H9 (cell line): ENCODE measurements at regions not wholly inside any gene's neighbourhood (a gene's known extent, or its start where the extent isn't known, plus 50 kb on each side); places are given as distances from the start of the nearest gene placed in this dataset.
"Not testable (repeated sequence)": the region's sequence is repeated elsewhere in the genome, so short reads cannot be mapped to it uniquely, and the experiment has no call there.

ENCODE experiments used
- DNase-seq: peaks from one replicate; pipeline ENCODE4 v3.0.0-alpha.2; 2017
- H2AFZ ChIP-seq: one replicate; pipeline ENCODE4 v1.6.1; 2013; ENCODE audit warnings: mild to moderate bottlenecking, low read length, control low read depth, moderate library complexity
- H2AK5ac ChIP-seq: 2 replicates; pipeline ENCODE4 v1.6.1; 2013; ENCODE audit warnings: low read length, control low read depth, mixed read lengths; ENCODE audit not compliant: insufficient read length
- H2BK120ac ChIP-seq: one replicate; pipeline ENCODE4 v1.6.1; 2013; ENCODE audit warnings: low read depth, mild to moderate bottlenecking, low read length, control low read depth, inconsistent platforms; ENCODE audit not compliant: poor library complexity, severe bottlenecking
- H2BK12ac ChIP-seq: 2 replicates; pipeline ENCODE4 v1.6.1; 2013; ENCODE audit warnings: low read length, control low read depth, mixed read lengths, low read depth; ENCODE audit not compliant: insufficient read length
- H2BK15ac ChIP-seq: 2 replicates; pipeline ENCODE4 v1.6.1; 2013; ENCODE audit warnings: low read depth, low read length, control low read depth
- H2BK20ac ChIP-seq: one replicate; pipeline ENCODE4 v1.6.1; 2013; ENCODE audit warnings: low read depth, mild to moderate bottlenecking, low read length, control low read depth, inconsistent platforms; ENCODE audit not compliant: poor library complexity, severe bottlenecking
- H2BK5ac ChIP-seq: 2 replicates; pipeline ENCODE4 v1.6.1; 2013; ENCODE audit warnings: low read length, control low read depth, mixed read lengths; ENCODE audit not compliant: insufficient read length
- H3K14ac ChIP-seq: 2 replicates; pipeline ENCODE4 v1.6.1; 2013; ENCODE audit warnings: low read length, control low read depth; ENCODE audit not compliant: insufficient read depth
- H3K18ac ChIP-seq: 2 replicates; pipeline ENCODE4 v1.6.1; 2013; ENCODE audit warnings: low read depth, mild to moderate bottlenecking, mixed read lengths, low read length, control low read depth; ENCODE audit not compliant: insufficient read length
- H3K23ac ChIP-seq: 2 replicates; pipeline ENCODE4 v1.6.1; 2013; ENCODE audit warnings: low read length, control low read depth, mixed read lengths, low read depth; ENCODE audit not compliant: insufficient read length
- H3K23me2 ChIP-seq: 2 replicates; pipeline ENCODE4 v1.6.1; 2013; ENCODE audit warnings: low read depth, mild to moderate bottlenecking, mixed read lengths, low read length, control low read depth; ENCODE audit not compliant: insufficient read length, poor library complexity, severe bottlenecking
- H3K27ac ChIP-seq: 2 replicates; pipeline ENCODE4 v1.5.1; 2013; ENCODE audit warnings: low read length, control low read depth, mixed read lengths, low read depth; ENCODE audit not compliant: insufficient read length
- H3K27me3 ChIP-seq: 2 replicates; pipeline ENCODE4 v1.6.1; 2013; ENCODE audit warnings: low read length, control low read depth, inconsistent platforms; ENCODE audit not compliant: insufficient read depth
- H3K4ac ChIP-seq: 2 replicates; pipeline ENCODE4 v1.6.1; 2013; ENCODE audit warnings: low read depth, mild to moderate bottlenecking, control low read depth, inconsistent platforms, low read length, moderate library complexity
- H3K4me1 ChIP-seq: 2 replicates; pipeline ENCODE4 v1.6.1; 2013; ENCODE audit warnings: low read length, control low read depth, inconsistent platforms; ENCODE audit not compliant: insufficient read depth
- H3K4me2 ChIP-seq: 2 replicates; pipeline ENCODE4 v1.6.1; 2013; ENCODE audit warnings: low read length, control low read depth, mixed read lengths; ENCODE audit not compliant: insufficient read length, insufficient read depth
- H3K56ac ChIP-seq: 2 replicates; pipeline ENCODE4 v1.6.1; 2013; ENCODE audit warnings: low read depth, mild to moderate bottlenecking, mixed read lengths, low read length, control low read depth; ENCODE audit not compliant: insufficient read length
- H3K79me1 ChIP-seq: 2 replicates; pipeline ENCODE4 v1.6.1; 2013; ENCODE audit warnings: low read depth, mild to moderate bottlenecking, moderate library complexity, low read length, control low read depth, inconsistent platforms; ENCODE audit not compliant: insufficient read depth, poor library complexity, severe bottlenecking
- H3K79me2 ChIP-seq: 2 replicates; pipeline ENCODE4 v1.6.1; 2013; ENCODE audit warnings: low read length, control low read depth, inconsistent platforms; ENCODE audit not compliant: insufficient read depth
- H3K9ac ChIP-seq: 2 replicates; pipeline ENCODE4 v1.6.1; 2013; ENCODE audit warnings: low read length, control low read depth, mixed read lengths; ENCODE audit not compliant: insufficient read length; ENCODE audit errors: extremely low read depth
- H3K9me3 ChIP-seq: one replicate; pipeline ENCODE4 v1.6.1; 2013; ENCODE audit warnings: low read depth, low read length, inconsistent platforms; ENCODE audit not compliant: control insufficient read depth
- H3T11ph ChIP-seq: one replicate; pipeline ENCODE4 v1.6.1; 2013; ENCODE audit warnings: mild to moderate bottlenecking, low read length, control low read depth, inconsistent platforms
- H4K20me1 ChIP-seq: one replicate; pipeline ENCODE4 v1.6.1; 2013; ENCODE audit not compliant: control insufficient read depth, insufficient read length, insufficient read depth
- H4K5ac ChIP-seq: 2 replicates; pipeline ENCODE4 v1.6.1; 2013; ENCODE audit warnings: low read depth, mild to moderate bottlenecking, mixed read lengths, low read length, control low read depth; ENCODE audit not compliant: insufficient read length
- H4K8ac ChIP-seq: replicated peaks from 2 replicates; pipeline ENCODE4 v1.6.1; 2013; ENCODE audit warnings: low read length, control low read depth, mixed read lengths, low read depth; ENCODE audit not compliant: insufficient read length
- H4K91ac ChIP-seq: 2 replicates; pipeline ENCODE4 v1.6.1; 2013; ENCODE audit warnings: low read depth, mild to moderate bottlenecking, moderate library complexity, mixed read lengths, low read length, control low read depth; ENCODE audit not compliant: insufficient read length
- H3K27ac Mint-ChIP-seq, 3 experiments: 2 replicates in 2 of 3; 3 replicates in 1 of 3; pipeline ENCODE4 v1.8.0; 2020 to 2021; ENCODE audit warnings: mixed read lengths in 3 of 3, mild to moderate bottlenecking in 1 of 3, moderate library complexity in 1 of 3
- H3K27me3 Mint-ChIP-seq: 2 replicates; pipeline ENCODE4 v1.8.0; 2021; ENCODE audit warnings: low read depth, mild to moderate bottlenecking, moderate library complexity, mixed read lengths
- H3K36me3 Mint-ChIP-seq, 3 experiments: 2 replicates in 2 of 3; 3 replicates in 1 of 3; pipeline ENCODE4 v1.8.0; 2020 to 2021; ENCODE audit warnings: low read depth in 3 of 3, mixed read lengths in 3 of 3; ENCODE audit not compliant: insufficient read depth in 1 of 3
- H3K4me1 Mint-ChIP-seq, 2 experiments: 2 replicates each; pipeline ENCODE4 v1.8.0; 2020; ENCODE audit warnings: mixed read lengths in 2 of 2
- H3K4me3 Mint-ChIP-seq, 2 experiments: 2 replicates in 1 of 2; 3 replicates in 1 of 2; pipeline ENCODE4 v1.8.0; 2020 to 2021; ENCODE audit warnings: mild to moderate bottlenecking in 2 of 2, mixed read lengths in 2 of 2, moderate library complexity in 1 of 2
- H3K9me3 Mint-ChIP-seq, 2 experiments: 2 replicates in 1 of 2; 3 replicates in 1 of 2; pipeline ENCODE4 v1.8.0; 2020; ENCODE audit warnings: mild to moderate bottlenecking in 2 of 2, mixed read lengths in 2 of 2, moderate library complexity in 1 of 2
- WGBS: extraction: QIAGEN DNeasy Blood & Tissue Kit; methylation state at CpG from one replicate; pipeline ENCODE4 v1.1.7; 2013; ENCODE audit warnings: missing lambda C conversion rate, low lambda C conversion rate, mixed read lengths; ENCODE audit not compliant: insufficient read length; ENCODE audit errors: extremely low coverage; 5-methylcytosine and 5-hydroxymethylcytosine counted together

DNA sequence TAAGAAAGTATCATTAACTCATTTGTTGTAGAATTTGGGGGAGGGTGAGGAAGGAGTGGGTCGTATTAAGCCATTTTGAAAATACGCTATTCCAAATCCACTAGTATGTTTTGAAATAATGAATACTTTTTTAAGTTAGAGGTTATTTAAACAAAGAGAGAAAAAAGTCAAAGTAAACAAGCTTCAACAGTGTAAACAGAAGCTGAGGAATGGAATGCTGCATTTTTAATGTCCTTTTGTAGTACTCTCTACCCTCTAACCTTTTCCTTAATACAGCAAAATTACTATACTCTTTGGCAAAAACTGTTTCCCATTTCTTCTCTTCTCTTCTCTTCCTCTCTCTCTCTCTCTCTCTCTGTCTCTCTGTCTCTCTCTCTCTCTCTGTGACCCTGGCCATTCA is 56.7 kb upstream of the TIMM23 start:
- not testable (repeated sequence) for H3K23ac ChIP-seq, H2BK120ac ChIP-seq, H2BK20ac ChIP-seq, H2AFZ ChIP-seq, H3K14ac ChIP-seq, H3K4me1 Mint-ChIP-seq, DNase-seq, H4K5ac ChIP-seq, H3K27ac ChIP-seq, H3K4me3 Mint-ChIP-seq, H3K9me3 Mint-ChIP-seq, H3K9ac ChIP-seq, H2AK5ac ChIP-seq, H3K79me1 ChIP-seq, H3K4ac ChIP-seq, H3T11ph ChIP-seq, H4K20me1 ChIP-seq, H4K91ac ChIP-seq, H3K56ac ChIP-seq, H3K23me2 ChIP-seq, H3K4me2 ChIP-seq, H3K27me3 Mint-ChIP-seq, H3K18ac ChIP-seq, H3K4me1 ChIP-seq, H3K79me2 ChIP-seq, H2BK15ac ChIP-seq, H3K27me3 ChIP-seq, H2BK12ac ChIP-seq, H2BK5ac ChIP-seq, H3K9me3 ChIP-seq, H4K8ac ChIP-seq
- Mint-ChIP-seq H3K36me3 (peaks cover 8 to 13% (median 13%) of the 10 kb centered on the region in 3 experiments; a peak in 6 of 7 replicates), H3K27ac (peak overlapping the region; percentile 22 to 55 (median 41); a peak in 5 of 7 replicates)
- WGBS = no CpG with 5 or more reads among the region's 2 CpGs
